GM18508 (cell line): ENCODE measurements at regions not wholly inside any gene's neighbourhood (a gene's known extent, or its start where the extent isn't known, plus 50 kb on each side); places are given as distances from the start of the nearest gene placed in this dataset.
A peak's percentile ranks its signal among the peaks of the same experiment; 100 is the strongest.

ENCODE experiments used
- ATAC-seq: cut with Tn5 transposase; IDR thresholded peaks from one replicate; pipeline ENCODE4 v1.9.1; 2021; ENCODE audit warnings: moderate number of reproducible peaks; ENCODE audit not compliant: insufficient read depth, unreplicated experiment

- ATAC-seq = no peak
Observed at GRCh38 chr6:14614631-14615030, 497.1 kb downstream of the CD83 start.

- ATAC-seq = no peak
Observed at GRCh38 chr6:14616656-14617055, 499.1 kb downstream of the CD83 start.

GRCh38 chr6:14618759-14619418 lies 501.3 kb downstream of the CD83 start:
- ATAC-seq = no peak

GRCh38 chr6:14619419-14619781 lies 501.8 kb downstream of the CD83 start:
- no peak for ATAC-seq

- ATAC-seq = no peak
Observed at GRCh38 chr6:14620522-14620921, 502.9 kb downstream of the CD83 start.

GRCh38 chr6:14621518-14621917 lies 503.9 kb downstream of the CD83 start:
- no peak for ATAC-seq

GRCh38 chr6:14622085-14622484 lies 504.5 kb downstream of the CD83 start:
- no peak for ATAC-seq

GRCh38 chr6:14622909-14623505 lies 505.4 kb downstream of the CD83 start:
- ATAC-seq = no peak

- no peak for ATAC-seq
Observed at GRCh38 chr6:14625173-14625895, 507.8 kb downstream of the CD83 start.

- no peak for ATAC-seq
Observed at GRCh38 chr6:14626556-14626955, 509.0 kb downstream of the CD83 start.

- ATAC-seq = no peak
Observed at GRCh38 chr6:14630016-14630415, 512.4 kb downstream of the CD83 start.

- ATAC-seq = no peak
Observed at GRCh38 chr6:14633479-14633878, 515.9 kb downstream of the CD83 start.

GRCh38 chr6:14634072-14634471 lies 516.5 kb downstream of the CD83 start:
- ATAC-seq = no peak

GRCh38 chr6:14635195-14635594 lies 517.6 kb downstream of the CD83 start:
- no peak for ATAC-seq

- peak; percentile 48 for ATAC-seq
Observed at GRCh38 chr6:14635934-14636591, 518.5 kb downstream of the CD83 start.

- no peak for ATAC-seq
Observed at GRCh38 chr6:14638435-14638905, 520.9 kb downstream of the CD83 start.

- no peak for ATAC-seq
Observed at GRCh38 chr6:14638906-14639761, 521.6 kb downstream of the CD83 start.

- no peak for ATAC-seq
Observed at GRCh38 chr6:14639983-14640599, 522.5 kb downstream of the CD83 start.

- ATAC-seq = no peak
Observed at GRCh38 chr6:14640631-14641030, 523.1 kb downstream of the CD83 start.
